ENCODE measurements at regions not wholly inside any gene's neighbourhood (a gene's known extent, or its start where the extent isn't known, plus 50 kb on each side); places are given as distances from the start of the nearest gene placed in this dataset.

- Histone ChIP-seq H3K4me1 (ENCODE audit: control insufficient read depth, extremely low read depth, insufficient read depth, low read length) (peaks cover 3% of the 10 kb centered on the region), H3K9me3 (ENCODE audit: control insufficient read depth, insufficient read depth, low read depth, low read length) (no peaks in the 10 kb centered on the region), H3K9ac (ENCODE audit: insufficient read depth, low read length) (peak overlapping the region; percentile 41), H3K27me3 (ENCODE audit: control insufficient read depth, insufficient read depth, low read length) (no peaks in the 10 kb centered on the region), H3K27ac (ENCODE audit: insufficient read depth, low read length) (no peak overlapping the region), H2AFZ (ENCODE audit: low read length) (peak overlapping the region; percentile 20), H3K79me2 (ENCODE audit: control insufficient read depth, insufficient read depth, low read length) (no peaks in the 10 kb centered on the region), H4K20me1 (ENCODE audit: control insufficient read depth, extremely low read depth, insufficient read depth, low read length) (no peaks in the 10 kb centered on the region), H3K4me2 (ENCODE audit: extremely low read depth, insufficient read depth, low read length) (peak overlapping the region; percentile 62), H3K36me3 (ENCODE audit: control insufficient read depth, insufficient read depth, low read length) (no peaks in the 10 kb centered on the region), H3K4me3 (replicated peaks in 1 of 4; ENCODE audit: control extremely low read depth in 1 of 4, insufficient read depth in 1 of 4, low read depth in 3 of 4, low read length in 4 of 4) (peak overlapping the region; percentile 46 to 65 (median 55))
- DNase-seq (ENCODE audit: low read depth in 2 of 2): peak in 1 of 2 donors; percentile 65
- TF ChIP-seq EZH2 (IDR thresholded peaks at IDR 0.05; ENCODE audit: low read length, missing control alignments): no peak
- TF ChIP-seq CTCF (conservative IDR thresholded peaks at IDR 0.05 in 1 of 2, IDR thresholded peaks at IDR 0.05 in 1 of 2; ENCODE audit: low read depth in 1 of 2, low read length in 2 of 2): no peak
Measured at GRCh38 chr13:99085808-99086266, 108.0 kb upstream of the DOCK9 start.

GRCh38 chr13:99086267-99087097 is 108.6 kb upstream of the DOCK9 start:
- peak; percentile 30 to 42 for DNase-seq (ENCODE audit: low read depth in 2 of 2)
- no peaks in the 10 kb centered on the region for H3K79me2 ChIP-seq (ENCODE audit: control insufficient read depth, insufficient read depth, low read length)
- peak overlapping the region; percentile 30 for H3K27ac ChIP-seq (ENCODE audit: insufficient read depth, low read length)

More at GRCh38 chr13:99086267-99087097, 108.6 kb upstream of the DOCK9 start:
- peak overlapping the region; percentile 96 for H3K4me2 ChIP-seq (ENCODE audit: extremely low read depth, insufficient read depth, low read length)
- no peaks in the 10 kb centered on the region for H3K27me3 ChIP-seq (ENCODE audit: control insufficient read depth, insufficient read depth, low read length)
- H2AFZ ChIP-seq (ENCODE audit: low read length): peak overlapping the region; percentile 56
- peak overlapping the region; percentile 72 to 90 (median 82) for H3K4me3 ChIP-seq (replicated peaks in 1 of 4; ENCODE audit: control extremely low read depth in 1 of 4, insufficient read depth in 1 of 4, low read depth in 3 of 4, low read length in 4 of 4)
- H3K36me3 ChIP-seq (ENCODE audit: control insufficient read depth, insufficient read depth, low read length): no peaks in the 10 kb centered on the region
- peak overlapping the region; percentile 62 for H3K9ac ChIP-seq (ENCODE audit: insufficient read depth, low read length)
- H3K4me1 ChIP-seq (ENCODE audit: control insufficient read depth, extremely low read depth, insufficient read depth, low read length): peaks cover 3% of the 10 kb centered on the region
- no peaks in the 10 kb centered on the region for H3K9me3 ChIP-seq (ENCODE audit: control insufficient read depth, insufficient read depth, low read depth, low read length)
- no peak for TF ChIP-seq EZH2 (IDR thresholded peaks at IDR 0.05; ENCODE audit: low read length, missing control alignments)
- no peak for TF ChIP-seq CTCF (conservative IDR thresholded peaks at IDR 0.05 in 1 of 2, IDR thresholded peaks at IDR 0.05 in 1 of 2; ENCODE audit: low read depth in 1 of 2, low read length in 2 of 2)
- H4K20me1 ChIP-seq (ENCODE audit: control insufficient read depth, extremely low read depth, insufficient read depth, low read length): no peaks in the 10 kb centered on the region

Measured in fibroblast of lung (primary cell).